Activated gamma-delta T cell treated with anti-CD3 and anti-CD28 coated beads, Interleukin-2, amount 50 U/mL, for 16 hours (primary cell): ENCODE measurements at regions not wholly inside any gene's neighbourhood (a gene's known extent, or its start where the extent isn't known, plus 50 kb on each side); places are given as distances from the start of the nearest gene placed in this dataset.

ENCODE experiments used
- DNase-seq: peaks from one replicate; pipeline ENCODE4 v3.0.0-alpha.2; 2020; ENCODE audit warnings: low read depth

- no peak for DNase-seq
Measured at GRCh38 chr2:217654168-217654567, 348.6 kb downstream of the TNS1 start.

GRCh38 chr2:217652761-217653639 lies 349.8 kb downstream of the TNS1 start:
- DNase-seq: no peak

GRCh38 chr2:217650716-217651360 lies 352.0 kb downstream of the TNS1 start:
- no peak for DNase-seq

DNA sequence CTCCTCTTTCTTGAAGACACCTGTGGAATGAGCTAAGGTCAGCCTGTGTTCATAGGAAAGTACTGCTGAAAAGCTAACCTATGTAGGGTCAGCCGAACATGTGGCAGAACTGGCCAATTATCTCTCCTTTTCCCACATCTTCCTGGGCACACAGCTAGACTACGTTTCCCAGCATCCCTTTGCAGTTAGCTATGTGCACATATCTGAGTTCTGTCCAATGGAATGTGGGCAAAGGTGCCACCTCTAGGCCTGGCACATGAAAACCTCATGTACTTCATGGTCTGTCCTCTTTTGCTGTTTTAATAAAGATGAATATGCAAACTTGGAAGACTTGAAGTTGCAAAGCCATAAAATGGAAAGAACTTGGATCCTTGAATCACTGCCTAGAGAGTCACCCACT lies 352.6 kb downstream of the TNS1 start:
- DNase-seq: no peak

DNA sequence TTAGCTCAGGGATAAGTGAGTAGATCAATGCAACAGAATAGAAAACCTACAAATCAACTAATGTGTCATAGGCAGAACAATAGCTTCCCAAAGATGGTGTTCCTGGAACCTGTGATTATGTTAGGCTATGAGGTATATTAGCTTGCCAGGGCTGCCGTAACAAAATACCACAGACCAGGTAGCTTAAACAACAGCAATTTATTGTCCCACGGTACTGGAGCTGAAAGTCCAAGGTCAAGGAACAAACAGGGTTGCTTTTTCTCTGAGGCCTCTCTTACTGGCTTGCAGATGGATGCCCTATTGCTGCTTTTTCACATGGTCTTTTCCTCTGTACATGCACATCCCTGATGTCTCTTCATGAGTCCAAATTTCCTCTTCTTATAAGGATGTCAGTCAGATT lies 354.9 kb downstream of the TNS1 start:
- DNase-seq: no peak

GRCh38 chr2:217647226-217647625 lies 355.6 kb downstream of the TNS1 start:
- DNase-seq: no peak

GRCh38 chr2:217645896-217646295 lies 356.9 kb downstream of the TNS1 start:
- no peak for DNase-seq

- DNase-seq: no peak
Measured at GRCh38 chr2:217643789-217644301, 358.9 kb downstream of the TNS1 start.

GRCh38 chr2:217642944-217643343 lies 359.9 kb downstream of the TNS1 start:
- no peak for DNase-seq

DNA sequence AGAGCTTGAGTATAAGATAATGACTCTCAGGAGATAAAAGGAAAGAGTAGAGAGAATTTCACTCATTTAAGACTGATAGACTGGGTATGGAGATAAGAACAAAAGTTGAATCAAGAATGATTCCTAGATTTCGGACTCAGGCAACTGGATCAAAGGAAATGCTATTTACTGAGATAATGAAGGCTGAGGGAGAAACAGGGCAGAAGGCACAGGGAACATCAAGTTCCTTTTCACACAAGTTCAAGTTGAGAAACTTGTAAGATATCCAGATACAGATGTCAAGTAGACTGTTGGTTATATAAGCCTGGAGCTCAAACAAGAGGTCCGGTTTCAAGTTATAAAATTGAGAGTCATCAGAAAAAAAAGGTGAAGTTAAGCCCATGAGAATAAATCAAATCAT lies 360.8 kb downstream of the TNS1 start:
- DNase-seq: no peak

DNA sequence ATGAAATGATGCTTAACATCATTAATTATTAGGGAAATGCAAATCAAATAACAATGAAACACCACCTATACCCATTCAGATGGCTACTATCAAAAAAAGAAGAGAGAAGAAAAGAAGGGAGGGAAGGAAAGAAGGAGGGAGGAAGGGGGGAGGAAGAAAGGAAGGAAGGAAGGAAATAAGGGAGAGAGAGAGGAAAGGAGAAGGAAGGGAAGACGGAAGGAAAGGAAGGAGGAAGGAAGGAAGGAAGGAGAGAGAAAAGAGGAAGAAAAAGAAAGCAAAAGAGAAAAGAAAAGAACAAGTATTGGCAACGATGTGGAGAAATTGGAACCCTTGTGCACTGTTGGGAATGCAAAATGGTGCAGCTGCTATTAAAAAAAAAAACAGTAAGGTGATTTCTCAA lies 363.3 kb downstream of the TNS1 start:
- DNase-seq: no peak

DNA sequence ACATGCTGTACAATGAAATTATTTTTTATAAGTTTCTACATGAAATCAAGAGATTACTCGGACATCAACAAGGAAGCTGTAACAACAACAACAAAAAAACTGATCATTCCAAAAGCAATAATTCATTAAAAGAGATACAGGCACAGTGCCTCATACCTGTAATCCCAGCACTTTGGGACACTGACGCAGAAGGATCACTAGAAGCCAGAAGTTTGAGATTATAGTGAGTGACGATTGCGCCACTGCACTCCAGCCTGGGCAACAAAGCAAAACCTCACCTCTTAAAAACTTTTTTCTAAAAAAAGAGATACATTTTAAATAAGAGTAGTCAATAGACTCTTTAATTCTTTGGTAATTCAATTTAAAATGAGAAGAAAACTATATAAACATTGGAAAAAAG lies 364.3 kb downstream of the TNS1 start:
- DNase-seq: no peak

- DNase-seq: no peak
Measured at GRCh38 chr2:217638031-217638430, 364.8 kb downstream of the TNS1 start.

GRCh38 chr2:217636991-217637561 lies 365.7 kb downstream of the TNS1 start:
- no peak for DNase-seq

DNA sequence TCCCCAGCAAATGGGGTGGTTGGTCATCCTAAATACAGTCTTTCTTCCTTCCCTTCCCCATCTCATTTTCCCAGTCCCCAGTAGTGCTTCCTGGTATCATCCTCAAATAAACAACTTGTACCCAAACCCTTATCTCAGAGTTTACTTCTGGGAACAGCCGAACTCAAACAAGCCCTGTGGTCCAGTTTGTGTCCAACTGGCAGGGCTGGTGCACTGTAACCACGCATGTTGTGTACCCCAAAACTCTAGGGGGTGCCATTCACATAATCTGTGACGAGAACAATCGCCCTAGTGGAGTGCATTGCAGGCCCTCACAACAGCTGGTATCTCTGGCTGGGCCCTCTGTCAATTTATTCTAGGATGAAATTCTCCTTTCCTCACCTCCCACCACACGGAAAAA lies 366.2 kb downstream of the TNS1 start:
- DNase-seq: no peak

- no peak for DNase-seq
Measured at GRCh38 chr2:217634871-217635270, 367.9 kb downstream of the TNS1 start.

DNA sequence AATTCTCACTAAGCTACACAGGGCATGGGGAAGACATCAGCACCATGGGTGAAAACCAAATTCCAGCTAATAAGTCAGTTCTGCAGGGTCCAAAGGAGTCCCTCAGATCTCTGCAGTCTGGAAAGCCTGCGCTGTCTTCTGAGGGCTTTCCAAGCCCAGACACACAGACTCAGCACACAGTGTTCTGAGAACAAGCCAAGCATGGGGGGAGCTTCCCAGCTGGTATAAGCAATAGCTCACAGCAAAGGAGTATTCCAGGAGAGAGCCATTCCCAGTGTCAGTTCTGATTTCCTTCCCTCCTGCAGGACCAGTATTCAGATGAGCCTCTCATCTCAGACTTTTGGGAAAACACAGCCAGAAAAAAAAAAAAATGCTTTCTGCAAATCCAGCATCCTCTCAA lies 370.8 kb downstream of the TNS1 start:
- DNase-seq: no peak

GRCh38 chr2:217631115-217631514 lies 371.7 kb downstream of the TNS1 start:
- DNase-seq: no peak

DNA sequence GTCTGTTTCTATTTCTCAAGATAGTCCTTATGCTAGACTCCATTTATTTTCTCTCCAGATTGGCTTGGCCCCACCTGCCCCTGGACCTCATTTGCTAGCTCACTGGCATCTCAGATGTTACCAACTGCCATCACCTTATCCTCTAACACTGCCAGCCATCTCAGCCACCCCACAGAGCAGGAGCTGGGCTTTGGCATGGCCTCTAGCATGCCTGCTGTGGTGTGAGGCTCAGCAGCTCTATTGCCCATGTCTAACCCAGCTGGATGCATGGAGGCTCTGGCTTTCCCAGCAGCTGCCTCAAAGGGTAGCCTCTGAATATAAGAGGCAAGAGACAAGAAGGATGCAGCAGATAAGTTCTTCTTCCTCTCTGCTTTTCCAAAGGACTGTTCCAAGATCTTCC lies 373.4 kb downstream of the TNS1 start:
- DNase-seq: no peak

- DNase-seq: no peak
Measured at GRCh38 chr2:217628061-217628460, 374.7 kb downstream of the TNS1 start.

DNA sequence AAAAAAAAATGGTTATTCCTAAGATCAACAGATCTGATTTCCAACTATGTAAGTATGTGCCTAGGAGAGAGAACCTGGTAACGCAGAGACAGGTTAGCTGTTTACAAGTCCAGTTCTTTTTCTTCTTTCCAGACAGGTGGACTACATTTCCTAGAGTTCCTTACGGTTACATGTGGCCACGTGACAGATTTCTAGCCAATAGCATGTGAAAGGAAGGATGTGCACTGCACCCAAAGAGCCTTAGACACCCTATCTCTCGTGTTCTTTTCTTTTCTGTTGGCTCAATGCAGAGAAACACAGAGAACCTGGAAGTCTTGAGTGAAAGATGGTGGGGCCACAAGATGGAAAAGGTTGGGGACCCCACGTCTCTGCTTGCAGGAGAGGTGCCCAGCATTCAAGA lies 375.9 kb downstream of the TNS1 start:
- no peak for DNase-seq

DNA sequence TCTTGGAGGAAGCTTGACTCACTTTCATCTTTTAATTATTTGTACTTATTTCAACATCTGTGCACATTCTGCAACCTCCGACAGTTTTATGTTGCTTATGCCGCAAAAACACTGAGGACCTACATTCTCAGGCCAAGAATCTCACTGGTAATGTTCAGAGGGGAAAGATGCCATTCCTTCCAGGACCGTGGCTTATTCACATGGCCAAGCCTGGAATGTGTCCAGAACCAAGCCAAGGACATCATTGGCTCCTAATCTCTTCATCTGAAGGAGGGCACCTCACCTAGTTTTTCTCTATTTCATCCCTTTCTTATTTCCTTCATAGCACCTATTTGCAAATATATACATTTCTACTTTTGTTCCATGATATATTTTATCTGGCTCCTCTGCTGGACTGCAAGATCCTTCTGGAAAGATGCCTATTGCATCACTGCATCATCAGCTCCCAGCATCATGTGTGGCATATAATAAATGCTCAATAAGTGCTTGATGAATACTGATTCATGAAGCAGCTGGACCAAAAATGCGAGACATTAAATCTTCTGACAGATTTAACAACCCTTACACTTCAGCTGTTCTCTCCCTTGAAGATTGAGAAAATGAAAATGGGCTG lies 377.1 kb downstream of the TNS1 start:
- no peak for DNase-seq
